HG03135 (cell line): ENCODE measurements at regions not wholly inside any gene's neighbourhood (a gene's known extent, or its start where the extent isn't known, plus 50 kb on each side); places are given as distances from the start of the nearest gene placed in this dataset.

ENCODE experiments used
- ATAC-seq: cut with Tn5 transposase; IDR thresholded peaks from one replicate; pipeline ENCODE4 v1.9.1; 2021; ENCODE audit warnings: mild to moderate bottlenecking, moderate library complexity; ENCODE audit not compliant: unreplicated experiment

DNA sequence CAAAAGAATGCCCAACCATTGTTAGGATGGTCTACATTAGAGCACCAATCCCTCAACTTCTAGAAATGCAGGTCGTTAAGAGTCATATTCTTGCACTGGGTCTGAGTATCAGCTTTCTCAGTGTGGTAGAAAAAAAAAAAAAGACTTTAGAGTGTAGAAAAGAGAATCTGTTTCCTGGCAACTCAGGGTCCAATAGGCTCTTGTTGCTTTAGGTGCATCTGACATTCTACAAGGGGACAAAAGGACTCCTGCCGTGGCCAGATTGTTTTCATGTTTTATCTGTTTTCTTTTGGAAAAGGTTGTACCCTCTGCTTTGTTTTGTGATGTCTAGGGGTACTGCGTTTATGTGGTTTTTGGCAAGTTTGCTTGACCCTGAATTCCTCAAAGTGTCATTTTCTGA, 105.4 kb upstream of the KCNK2 start:
- no peak for ATAC-seq

DNA sequence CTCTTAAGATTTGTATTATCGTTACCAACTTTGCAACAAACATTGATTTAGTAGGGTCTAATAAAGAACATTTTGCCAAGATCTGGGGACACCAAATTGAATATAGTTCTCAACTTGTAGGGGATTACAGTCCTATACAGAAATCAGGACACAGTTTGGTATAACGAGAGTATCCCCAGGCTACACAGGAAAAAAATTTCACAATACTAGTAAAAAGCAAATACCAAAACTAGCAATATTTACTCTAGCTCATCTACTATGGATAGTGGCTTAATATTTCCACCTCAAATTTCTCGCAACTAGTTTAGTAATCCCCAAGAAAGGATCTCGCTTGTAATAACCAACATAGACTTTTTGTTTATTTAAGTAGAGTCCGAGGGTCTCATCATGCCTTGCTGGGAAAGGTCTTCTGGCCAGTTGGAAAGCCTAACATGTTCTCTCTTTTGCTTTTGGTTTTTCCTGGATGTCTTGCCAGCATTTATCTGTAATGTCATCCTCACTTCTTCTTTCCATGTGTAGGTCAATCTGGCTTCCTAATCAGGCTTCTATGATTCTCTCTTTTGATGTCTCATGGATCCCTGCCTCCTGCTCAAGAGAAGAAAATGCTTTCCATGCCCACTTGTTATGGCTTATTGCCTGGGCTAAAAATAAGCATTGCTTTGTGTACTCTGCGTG, 104.7 kb upstream of the KCNK2 start:
- no peak for ATAC-seq

DNA sequence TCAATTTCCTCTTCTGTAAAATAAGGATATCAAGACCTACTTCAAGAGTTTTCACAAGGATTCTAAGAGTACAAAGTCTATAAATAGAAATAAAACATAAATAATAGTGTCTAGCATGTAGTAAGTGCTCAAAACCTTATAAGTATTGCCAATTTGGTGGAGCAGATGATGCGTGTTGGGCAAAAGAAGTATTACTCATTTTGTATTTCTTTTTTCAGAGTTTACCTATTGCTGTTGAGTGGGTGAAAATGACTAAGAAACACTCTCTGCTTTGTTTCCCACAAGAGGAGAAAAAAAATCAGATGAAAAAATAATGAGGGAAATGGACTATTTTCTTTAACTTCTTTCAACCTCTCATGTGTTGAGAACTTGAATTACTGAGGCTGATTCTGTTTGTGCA, 103.3 kb upstream of the KCNK2 start:
- no peak for ATAC-seq

DNA sequence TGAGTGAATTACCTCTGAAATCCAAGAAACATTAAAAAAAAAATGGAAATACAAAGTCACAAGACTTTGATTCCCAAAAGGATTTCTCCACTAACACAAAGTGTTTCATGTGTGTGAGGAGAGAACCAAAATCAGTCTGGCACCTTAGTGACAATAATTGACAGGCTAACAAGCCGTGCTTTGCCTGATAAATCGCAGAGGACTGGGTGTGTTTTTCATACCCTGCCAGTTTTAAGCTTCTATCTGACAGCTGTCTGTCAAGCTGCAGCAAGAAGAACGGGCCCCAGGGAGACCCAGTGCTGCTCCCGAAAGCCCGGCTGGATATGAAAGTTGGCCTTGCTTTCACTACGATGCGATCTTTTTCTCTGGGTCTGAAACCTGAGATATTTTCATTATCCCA, 101.6 kb upstream of the KCNK2 start:
- ATAC-seq: no peak

DNA sequence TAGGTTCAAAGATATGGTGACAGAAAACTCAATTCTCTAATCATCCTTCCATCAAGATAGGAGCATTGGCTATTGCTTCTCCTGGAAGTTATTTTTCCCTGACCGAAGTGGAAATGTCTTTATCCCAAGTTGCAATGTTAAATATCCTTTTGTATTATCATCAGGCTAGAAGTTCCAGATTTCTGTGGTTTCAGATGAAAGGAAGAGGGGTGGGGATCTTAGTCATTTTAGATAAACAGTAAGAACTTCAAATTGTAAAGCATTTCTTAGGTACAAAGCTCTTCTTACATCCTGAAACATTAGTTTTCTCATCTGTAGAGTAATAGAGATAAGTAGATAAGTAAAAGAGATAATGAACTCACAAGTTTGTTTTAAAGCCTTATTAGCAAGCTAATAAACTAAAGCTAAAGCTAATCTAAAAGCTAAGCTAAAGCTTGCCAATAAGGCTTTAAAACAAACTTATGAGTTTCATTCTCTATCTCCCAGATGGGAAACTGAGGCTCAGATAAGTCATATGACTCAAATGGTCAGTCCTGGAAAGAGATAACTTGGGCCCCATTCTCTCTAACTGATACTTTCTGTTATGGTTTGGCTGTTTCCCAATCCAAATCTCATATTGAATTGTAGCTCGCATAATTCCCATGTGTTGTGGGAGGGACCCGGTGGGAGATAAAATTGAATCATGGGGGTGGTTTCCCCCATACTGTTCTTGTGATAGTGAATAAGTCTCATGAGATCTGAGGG, 99.2 kb upstream of the KCNK2 start:
- no peak for ATAC-seq

DNA sequence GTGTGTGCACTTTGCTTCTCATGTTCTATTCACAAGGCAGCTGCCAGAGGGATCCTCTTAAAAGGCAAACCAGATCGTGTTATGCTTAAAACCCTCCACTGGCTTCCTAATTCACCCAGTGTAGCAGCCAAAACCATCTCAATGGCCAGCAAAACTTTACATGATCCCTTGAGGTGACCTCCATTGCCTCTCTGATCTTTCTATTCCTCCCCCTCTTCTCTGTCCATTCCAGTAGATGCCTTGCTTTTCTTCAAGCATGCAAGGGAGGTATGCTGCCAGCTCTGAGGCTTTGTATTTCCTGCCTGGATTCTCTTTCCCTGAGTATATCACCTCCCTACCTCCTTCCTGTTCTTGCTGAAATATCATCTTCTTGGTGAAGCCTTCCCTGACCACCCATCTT, 93.2 kb upstream of the KCNK2 start:
- no peak for ATAC-seq

DNA sequence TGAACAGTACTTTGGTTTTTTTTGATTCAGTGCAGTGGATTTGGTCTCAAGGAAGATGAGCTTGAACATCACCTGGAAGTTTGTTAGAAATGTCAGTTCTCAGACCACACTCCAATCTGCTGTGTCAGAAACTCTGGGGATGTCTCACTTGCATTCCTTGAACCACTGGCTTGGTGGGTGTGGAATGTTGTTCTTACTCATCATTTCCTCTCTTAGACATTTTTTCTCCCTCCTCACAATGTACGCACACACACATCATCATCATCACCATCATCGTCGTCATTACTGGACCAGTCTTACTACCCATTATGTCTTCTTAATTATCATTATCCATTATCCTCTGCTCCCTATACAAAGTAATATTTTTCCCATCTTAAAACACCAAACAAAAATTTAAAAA, 91.9 kb upstream of the KCNK2 start:
- no peak for ATAC-seq

DNA sequence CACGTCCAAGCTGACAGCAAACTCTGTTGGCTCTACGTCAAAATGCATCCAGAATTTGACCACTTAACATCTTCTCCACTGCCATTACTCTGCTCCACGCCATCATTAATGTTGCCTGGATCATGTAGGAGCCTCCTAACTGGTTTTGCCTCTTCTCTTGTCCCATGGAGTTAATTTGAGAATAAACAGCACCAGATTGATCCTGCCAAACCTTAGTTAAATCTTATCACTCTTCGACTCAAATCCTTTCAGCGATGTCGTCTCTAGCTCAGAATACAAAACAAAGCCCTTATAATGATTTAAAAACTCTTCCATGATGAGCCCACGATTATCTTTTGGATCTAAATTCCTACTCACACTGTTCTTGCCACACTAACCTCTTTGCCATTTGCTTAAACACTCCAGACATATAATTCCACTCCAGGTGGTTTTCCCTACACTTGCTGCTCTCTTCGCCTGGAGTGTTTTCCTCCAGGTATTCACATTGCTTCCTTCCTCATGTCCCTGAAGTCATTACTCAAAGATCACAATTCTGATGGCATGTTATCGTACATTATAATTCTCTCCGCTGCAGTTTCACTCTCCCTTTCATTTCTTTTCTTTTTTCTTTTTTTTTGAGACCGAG, 90.7 kb upstream of the KCNK2 start:
- ATAC-seq: no peak

DNA sequence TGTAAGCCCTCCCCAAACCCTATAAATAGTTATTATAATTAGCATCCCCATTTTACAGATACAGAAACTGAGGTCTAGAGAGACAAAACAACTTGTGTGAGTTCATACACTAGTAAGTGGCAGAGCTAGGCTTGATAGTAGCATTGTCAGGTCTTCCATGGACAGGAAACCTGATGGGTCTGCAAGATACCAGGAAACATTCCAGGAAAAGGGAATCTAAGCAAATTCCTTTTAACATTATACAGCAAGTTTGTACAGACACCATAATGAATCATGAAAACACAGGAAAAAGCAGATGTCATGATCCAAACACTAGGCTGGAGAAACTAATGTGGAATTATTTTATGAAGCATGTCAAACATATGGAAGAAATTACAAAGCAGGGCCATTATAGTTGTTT, 89.1 kb upstream of the KCNK2 start:
- ATAC-seq: no peak

DNA sequence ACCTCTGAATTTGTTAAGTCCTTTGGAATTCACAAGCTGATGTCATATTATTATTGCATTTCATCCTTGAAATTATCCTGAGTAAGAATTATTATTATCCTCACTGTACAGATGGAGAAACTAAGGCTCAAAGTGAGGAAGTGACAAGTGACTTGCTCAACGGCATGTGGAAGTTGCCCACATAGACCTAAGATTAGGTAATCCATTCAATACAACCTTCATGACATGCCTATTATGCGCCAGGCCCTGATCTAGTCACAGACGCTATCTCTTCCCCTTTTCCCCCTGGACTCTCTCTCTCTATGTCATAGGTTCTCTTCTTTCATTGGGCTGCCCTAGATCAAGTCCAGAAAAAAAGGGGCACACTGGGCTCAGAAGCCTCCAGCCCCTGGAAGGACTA, 84.9 kb upstream of the KCNK2 start:
- ATAC-seq: no peak

DNA sequence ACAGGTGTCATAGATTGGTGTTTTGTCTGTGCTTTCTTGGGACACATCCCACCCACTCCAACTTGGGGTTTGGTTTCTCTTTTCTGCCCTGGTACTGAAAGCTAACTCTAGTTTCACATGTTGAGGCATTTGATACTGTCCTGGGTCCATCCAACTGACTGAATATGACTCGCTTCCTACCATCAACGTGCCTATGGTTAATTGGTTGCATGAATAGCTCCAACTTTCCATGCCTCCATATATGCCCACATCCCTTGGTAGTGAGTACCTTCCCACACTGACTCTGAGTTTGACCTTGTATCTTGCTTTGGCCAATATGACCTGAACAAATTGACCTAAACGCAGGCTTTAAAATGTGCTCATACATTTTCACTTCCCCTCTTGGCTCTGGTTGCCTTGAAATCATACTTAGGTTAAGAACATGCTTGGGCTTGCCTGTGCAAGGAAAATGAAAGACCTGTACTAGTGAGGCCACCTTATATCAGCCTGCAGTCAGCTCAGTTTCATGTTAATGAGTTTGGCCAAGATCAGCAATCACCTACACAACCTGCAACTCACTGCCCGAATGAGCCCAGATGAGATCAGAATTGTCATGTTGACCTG, 81.0 kb upstream of the KCNK2 start:
- ATAC-seq: peak; percentile 87

DNA sequence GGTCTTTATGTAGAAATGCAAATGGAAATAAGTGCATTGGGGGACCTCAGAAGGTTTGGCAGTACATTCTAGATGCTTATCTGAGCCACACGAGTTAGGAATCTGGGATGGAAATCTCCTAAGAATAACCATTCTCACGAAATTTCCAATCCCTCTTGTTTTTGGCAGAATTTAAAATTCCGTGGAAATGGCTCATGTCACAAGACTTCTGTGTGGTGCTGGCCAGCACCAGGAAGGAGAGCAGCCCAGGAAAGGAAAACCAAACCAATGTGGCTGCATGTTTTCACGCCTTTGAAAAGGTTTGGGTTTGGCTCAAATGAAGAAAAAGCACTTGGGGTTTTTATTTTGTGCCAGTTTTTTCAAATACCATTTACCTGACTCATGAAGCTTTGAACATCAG, 80.1 kb upstream of the KCNK2 start:
- no peak for ATAC-seq

DNA sequence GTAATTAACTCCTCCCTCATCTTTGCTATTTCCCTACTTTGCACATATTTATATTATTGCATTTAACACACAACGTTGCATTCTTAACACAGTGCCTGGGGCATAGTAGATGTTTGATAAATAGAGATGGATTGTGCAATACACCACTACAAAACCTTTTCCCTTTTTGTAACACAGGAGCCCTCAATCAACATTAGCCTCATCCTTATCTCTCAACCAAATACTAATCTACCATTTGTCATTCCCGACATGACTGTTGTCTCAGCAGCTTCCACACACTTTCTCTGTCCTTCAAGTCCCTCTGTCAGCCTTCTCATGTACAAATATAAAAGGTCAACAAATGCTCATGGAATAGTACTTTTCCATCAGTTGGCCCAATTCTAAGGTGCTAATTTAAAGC, 78.9 kb upstream of the KCNK2 start:
- no peak for ATAC-seq

DNA sequence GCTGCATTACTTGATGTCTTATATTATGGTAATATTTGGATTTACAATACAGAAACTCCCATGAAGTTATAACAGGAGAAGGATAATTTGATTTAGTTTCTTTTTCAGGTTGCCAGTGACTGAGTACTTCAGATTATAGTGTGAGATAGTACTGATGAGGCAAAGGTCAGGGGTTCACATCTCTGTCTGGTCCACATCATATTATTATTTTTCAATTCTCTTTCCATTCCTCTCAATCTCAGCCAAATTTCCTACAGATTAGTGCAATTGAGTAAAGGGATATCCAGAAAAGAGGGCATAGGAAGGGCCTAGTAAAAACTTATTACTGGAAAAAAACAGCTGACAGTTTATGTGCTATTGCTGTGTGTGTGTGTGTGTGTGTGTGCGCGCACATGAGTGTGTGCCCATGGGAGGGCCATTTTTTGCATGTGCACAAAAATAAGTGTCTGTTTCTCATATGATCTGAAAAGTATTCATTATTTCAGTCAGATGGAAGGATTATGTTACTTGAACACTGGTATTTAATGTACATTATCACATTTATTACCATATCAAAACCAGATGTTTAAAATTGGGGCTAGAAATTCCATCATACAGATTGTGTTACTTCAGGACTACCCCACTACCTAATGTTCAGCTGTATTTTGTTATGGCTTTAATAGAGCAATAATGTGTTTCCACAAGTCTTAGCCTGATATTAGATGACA, 78.3 kb upstream of the KCNK2 start:
- no peak for ATAC-seq

DNA sequence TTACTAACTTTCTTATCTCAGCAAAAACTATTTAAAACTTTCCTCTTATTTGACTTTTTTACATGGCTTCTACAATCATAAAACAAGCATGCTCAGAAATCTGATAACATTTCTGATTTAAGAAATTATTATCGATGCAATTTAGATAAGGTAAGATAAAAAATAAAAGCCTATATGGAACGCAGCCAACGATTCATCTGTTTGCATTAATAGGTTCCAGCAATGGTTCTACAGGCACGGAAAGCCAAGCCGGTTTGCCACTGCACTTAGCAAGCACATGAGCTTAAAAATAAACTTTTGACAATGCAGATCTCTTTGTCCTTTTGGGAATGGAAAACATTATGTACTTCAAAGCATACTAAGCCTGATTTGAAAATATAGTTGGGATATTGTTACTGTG, 77.5 kb upstream of the KCNK2 start:
- no peak for ATAC-seq

DNA sequence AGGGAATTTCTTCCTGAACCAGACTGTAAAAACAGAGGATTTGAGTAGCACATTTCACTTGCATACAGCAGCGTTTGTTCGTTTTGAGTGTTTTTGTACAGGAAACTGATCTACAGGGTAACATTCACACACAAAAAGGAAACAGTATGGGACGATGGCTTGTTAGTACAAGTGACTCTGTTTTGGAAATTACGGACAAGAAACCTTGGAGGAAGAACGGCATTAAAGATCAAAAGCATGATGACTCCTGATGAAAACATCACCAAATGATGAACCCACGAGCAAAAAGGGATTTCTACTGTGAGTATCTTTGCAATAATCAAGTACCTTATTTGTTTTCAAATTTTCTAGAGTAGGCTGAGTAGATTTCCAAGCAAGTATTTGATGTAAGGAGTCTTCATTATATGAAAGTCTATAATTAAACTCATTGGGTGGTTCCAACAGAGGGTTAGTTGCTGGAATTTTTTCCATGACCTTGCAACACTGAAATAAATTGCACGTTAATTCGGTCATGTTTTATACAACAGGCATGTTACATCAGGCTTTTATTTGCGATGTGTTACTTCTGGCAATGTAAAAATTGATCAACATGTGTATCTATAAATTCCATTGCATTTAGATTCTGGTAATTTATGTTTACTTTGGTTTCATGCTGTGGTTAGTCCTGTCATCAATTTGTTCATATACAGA, 76.7 kb upstream of the KCNK2 start:
- ATAC-seq: no peak

DNA sequence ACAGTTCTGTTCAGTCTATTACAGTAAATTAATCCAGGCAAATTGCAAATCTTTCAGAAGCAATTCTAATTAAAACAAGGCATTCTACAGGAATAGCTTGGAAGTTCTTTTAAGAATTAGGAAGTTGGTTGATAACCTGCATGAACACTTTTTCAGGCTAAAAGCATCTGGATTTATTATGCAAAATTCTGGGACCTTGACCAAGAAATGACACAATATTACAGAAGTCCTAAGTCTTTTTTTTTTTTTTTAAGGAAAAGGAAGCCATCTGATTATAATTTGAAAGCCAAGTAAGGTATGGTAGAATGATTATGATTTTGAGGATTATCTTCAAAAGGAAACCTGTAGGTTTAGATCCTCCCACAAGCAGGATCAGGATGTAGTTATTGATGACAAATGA, 74.7 kb upstream of the KCNK2 start:
- no peak for ATAC-seq

DNA sequence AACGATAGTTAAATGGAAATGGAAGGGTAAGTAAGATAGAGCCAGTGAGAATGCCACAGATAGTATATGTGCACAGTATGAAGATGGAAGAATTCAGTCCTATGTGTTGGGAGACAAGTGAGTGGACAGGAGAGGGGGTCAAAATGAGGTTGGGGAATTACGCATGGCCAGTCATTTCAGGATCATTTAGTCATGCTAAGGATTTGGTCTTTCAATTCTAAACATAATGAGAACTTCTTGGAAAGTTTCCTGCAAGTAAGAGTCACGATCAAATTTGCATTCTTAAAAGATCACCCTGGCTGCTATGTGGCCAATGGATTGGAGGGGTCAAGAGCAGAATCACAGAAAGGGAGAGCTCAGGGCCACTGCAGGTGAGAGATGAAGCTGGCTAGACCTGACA, 64.0 kb upstream of the KCNK2 start:
- no peak for ATAC-seq

DNA sequence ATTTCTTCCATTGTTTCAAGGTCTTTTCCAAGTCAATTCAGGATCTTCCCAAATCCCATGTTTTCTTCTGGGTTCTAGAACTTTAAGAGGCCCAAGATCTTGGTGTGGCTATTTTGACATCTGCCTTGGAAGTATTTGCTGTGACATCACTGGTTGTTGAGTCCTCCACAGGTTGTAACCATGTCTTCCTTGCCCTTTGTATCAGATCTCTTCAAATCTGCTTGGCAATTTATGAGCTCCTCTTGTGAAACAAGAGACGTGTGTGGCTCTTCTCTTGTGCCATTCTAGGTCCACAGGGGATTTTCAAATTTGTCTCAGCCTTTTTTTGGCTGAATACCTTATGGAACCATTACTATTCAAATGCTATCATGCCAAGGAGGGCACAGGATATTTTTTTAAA, 60.3 kb upstream of the KCNK2 start:
- no peak for ATAC-seq

DNA sequence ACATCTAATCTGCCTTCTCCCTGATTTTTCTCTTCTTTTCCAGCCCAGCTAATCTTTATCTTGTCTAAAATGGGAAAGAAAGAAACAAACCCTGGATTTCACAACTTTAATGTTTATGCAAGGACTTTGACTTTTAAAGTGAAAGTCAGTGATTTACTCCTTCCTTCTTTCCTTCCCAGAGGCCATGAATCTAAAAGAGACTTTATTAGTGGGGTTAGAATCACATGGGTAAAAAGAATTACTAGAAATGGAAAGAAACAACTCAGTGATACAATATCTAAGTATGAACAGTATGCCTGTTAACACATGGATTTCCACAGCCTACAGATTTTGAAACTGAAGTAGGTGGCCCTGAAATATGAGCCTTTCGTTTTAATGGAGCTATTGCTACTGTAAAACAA, 59.8 kb upstream of the KCNK2 start:
- ATAC-seq: no peak
